ENCODE measurements at regions not wholly inside any gene's neighbourhood (a gene's known extent, or its start where the extent isn't known, plus 50 kb on each side); places are given as distances from the start of the nearest gene placed in this dataset.
"Not testable (repeated sequence)": the region's sequence is repeated elsewhere in the genome, so short reads cannot be mapped to it uniquely, and the experiment has no call there.

- no peak for DNase-seq
Observed at GRCh38 chr15:87752250-87752951, 504.1 kb downstream of the NTRK3 start.

- no peak for DNase-seq
Observed at GRCh38 chr15:87748483-87748882, 508.1 kb downstream of the NTRK3 start.

GRCh38 chr15:87747087-87747486 lies 509.5 kb downstream of the NTRK3 start:
- DNase-seq, result no peak

- DNase-seq, result no peak
Observed at GRCh38 chr15:87746333-87746732, 510.2 kb downstream of the NTRK3 start.

GRCh38 chr15:87744815-87745214 lies 511.7 kb downstream of the NTRK3 start:
- DNase-seq, result no peak

GRCh38 chr15:87743562-87743961 lies 513.0 kb downstream of the NTRK3 start:
- no peak for DNase-seq

GRCh38 chr15:87741350-87741749 lies 515.2 kb downstream of the NTRK3 start:
- DNase-seq, result no peak

- DNase-seq, result no peak
Observed at GRCh38 chr15:87740655-87741344, 515.7 kb downstream of the NTRK3 start.

GRCh38 chr15:87739866-87740265 lies 516.7 kb downstream of the NTRK3 start:
- no peak for DNase-seq

GRCh38 chr15:87739081-87739480 lies 517.5 kb downstream of the NTRK3 start:
- DNase-seq, result no peak

- not testable (repeated sequence) for DNase-seq
Observed at GRCh38 chr15:87737460-87737859, 519.1 kb downstream of the NTRK3 start.

GRCh38 chr15:87736891-87737389 lies 519.6 kb downstream of the NTRK3 start:
- no peak for DNase-seq

- DNase-seq, result no peak
Observed at GRCh38 chr15:87736401-87736800, 520.1 kb downstream of the NTRK3 start.

GRCh38 chr15:87735522-87735921 lies 521.0 kb downstream of the NTRK3 start:
- DNase-seq, result no peak

GRCh38 chr15:87734571-87735373 lies 521.8 kb downstream of the NTRK3 start:
- no peak for DNase-seq

- DNase-seq, result no peak
Observed at GRCh38 chr15:87733977-87734376, 522.6 kb downstream of the NTRK3 start.

GRCh38 chr15:87733541-87733941 lies 523.0 kb downstream of the NTRK3 start:
- no peak for DNase-seq

- DNase-seq, result no peak
Observed at GRCh38 chr15:87732976-87733375, 523.6 kb downstream of the NTRK3 start.

- no peak for DNase-seq
Observed at GRCh38 chr15:87731630-87732029, 524.9 kb downstream of the NTRK3 start.

GRCh38 chr15:87730706-87731105 lies 525.8 kb downstream of the NTRK3 start:
- no peak for DNase-seq

GRCh38 chr15:87728998-87729397 lies 527.5 kb downstream of the NTRK3 start:
- DNase-seq, result no peak

GRCh38 chr15:87727073-87727472 lies 529.5 kb downstream of the NTRK3 start:
- DNase-seq, result no peak

- no peak for DNase-seq
Observed at GRCh38 chr15:87724330-87724729, 532.2 kb downstream of the NTRK3 start.

Data from activated naive CD4-positive, alpha-beta T cell treated with Interleukin-2 at 50 U/mL for 16 hours (primary cell).